ENCODE measurements at regions not wholly inside any gene's neighbourhood (a gene's known extent, or its start where the extent isn't known, plus 50 kb on each side); places are given as distances from the start of the nearest gene placed in this dataset.

GRCh38 chr15:98382139-98382538, 266.2 kb upstream of the IGF1R start:
- no peak for TF ChIP-seq CTCF (IDR thresholded peaks at IDR 0.05; ENCODE audit: insufficient read depth, low read length)
- no peak for TF ChIP-seq POLR2AphosphoS5 (IDR thresholded peaks at IDR 0.05; ENCODE audit: low read depth)
- no peak for TF ChIP-seq SPI1 (IDR thresholded peaks at IDR 0.05; ENCODE audit: borderline replicate concordance, low read depth)
